ENCODE measurements at regions not wholly inside any gene's neighbourhood (a gene's known extent, or its start where the extent isn't known, plus 50 kb on each side); places are given as distances from the start of the nearest gene placed in this dataset.
"Not testable (repeated sequence)": the region's sequence is repeated elsewhere in the genome, so short reads cannot be mapped to it uniquely, and the experiment has no call there.

DNA sequence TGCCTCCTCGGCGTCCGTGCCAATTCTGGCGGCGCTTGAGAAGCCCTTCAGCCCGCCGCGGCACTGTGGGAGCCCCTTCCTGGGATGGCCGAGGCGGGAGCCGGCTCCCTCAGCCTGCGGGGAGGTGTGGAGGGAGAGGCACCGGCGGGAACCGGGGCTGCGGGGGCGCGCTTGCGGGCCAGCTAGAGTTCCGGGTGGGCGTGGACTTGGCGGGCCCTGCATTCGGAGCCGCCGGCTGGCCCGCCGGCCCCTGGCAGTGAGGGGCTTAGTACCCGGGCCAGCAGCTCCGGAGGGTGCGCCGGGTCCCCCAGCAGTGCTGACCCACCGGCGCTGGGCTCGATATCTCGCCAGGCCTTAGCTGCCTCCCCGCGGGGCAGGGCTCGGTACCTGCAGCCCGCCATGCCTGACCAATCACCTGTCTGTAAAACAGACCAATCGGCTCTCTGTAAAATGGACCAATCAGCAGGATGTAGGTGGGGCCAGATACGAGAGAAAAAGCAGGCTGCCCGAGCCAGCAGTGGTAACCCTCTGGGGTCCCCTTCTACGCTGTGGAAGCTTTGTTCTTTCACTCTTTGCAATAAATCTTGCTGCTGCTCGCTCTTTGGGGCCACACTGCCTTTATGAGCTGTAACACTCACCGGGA, 76.9 kb upstream of the TCF4 start:
- H3K9ac ChIP-seq (ENCODE audit: low read depth, low read length); H3K9me3 ChIP-seq (ENCODE audit: control insufficient read depth, insufficient read depth, low read length); H3K4me1 ChIP-seq (ENCODE audit: insufficient read depth, low read length); H3K36me3 ChIP-seq (ENCODE audit: insufficient read depth, low read length): not testable (repeated sequence)

- no peak overlapping the region for H3K9ac ChIP-seq (ENCODE audit: low read depth, low read length)
- H3K36me3 ChIP-seq (ENCODE audit: insufficient read depth, low read length), result no peaks in the 10 kb centered on the region
- no peaks in the 10 kb centered on the region for H3K4me1 ChIP-seq (ENCODE audit: insufficient read depth, low read length)
- no peaks in the 10 kb centered on the region for H3K9me3 ChIP-seq (ENCODE audit: control insufficient read depth, insufficient read depth, low read length)
These were observed 75.9 kb upstream of the TCF4 start for GRCh38 chr18:55663891-55664290.

DNA sequence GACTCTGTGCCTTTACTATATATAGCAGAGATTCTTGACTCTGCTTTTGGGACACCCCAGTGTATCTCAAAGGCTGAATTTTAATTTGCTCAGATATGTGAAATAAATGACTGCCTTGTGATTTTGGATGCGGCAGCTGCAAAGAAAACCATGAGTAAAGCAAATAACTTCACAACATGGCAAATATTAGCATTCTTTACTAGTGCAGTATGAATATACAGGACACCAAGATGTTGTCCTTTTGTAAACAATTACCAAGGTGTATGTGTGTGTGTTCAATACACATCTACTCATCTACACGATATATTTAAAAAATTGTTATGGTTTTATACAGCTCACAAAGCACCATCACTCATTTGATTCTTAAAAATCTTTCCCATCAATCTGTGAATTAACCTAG, 70.6 kb upstream of the TCF4 start:
- Histone ChIP-seq H3K4me1 (ENCODE audit: insufficient read depth, low read length) (no peaks in the 10 kb centered on the region), H3K9ac (ENCODE audit: low read depth, low read length) (no peak overlapping the region), H3K9me3 (ENCODE audit: control insufficient read depth, insufficient read depth, low read length) (no peaks in the 10 kb centered on the region), H3K36me3 (ENCODE audit: insufficient read depth, low read length) (no peaks in the 10 kb centered on the region)

GRCh38 chr18:55657572-55658331, 69.8 kb upstream of the TCF4 start:
- no peaks in the 10 kb centered on the region for H3K4me1 ChIP-seq (ENCODE audit: insufficient read depth, low read length)
- H3K9me3 ChIP-seq (ENCODE audit: control insufficient read depth, insufficient read depth, low read length), result no peaks in the 10 kb centered on the region
- H3K9ac ChIP-seq (ENCODE audit: low read depth, low read length), result no peak overlapping the region
- H3K36me3 ChIP-seq (ENCODE audit: insufficient read depth, low read length), result no peaks in the 10 kb centered on the region

- no peaks in the 10 kb centered on the region for H3K9me3 ChIP-seq (ENCODE audit: control insufficient read depth, insufficient read depth, low read length)
- H3K36me3 ChIP-seq (ENCODE audit: insufficient read depth, low read length), result no peaks in the 10 kb centered on the region
- no peak overlapping the region for H3K9ac ChIP-seq (ENCODE audit: low read depth, low read length)
- no peaks in the 10 kb centered on the region for H3K4me1 ChIP-seq (ENCODE audit: insufficient read depth, low read length)
These were observed 67.0 kb upstream of the TCF4 start for GRCh38 chr18:55654986-55655385.

GRCh38 chr18:55651236-55651635, 63.2 kb upstream of the TCF4 start:
- H3K9ac ChIP-seq (ENCODE audit: low read depth, low read length), result no peak overlapping the region
- no peaks in the 10 kb centered on the region for H3K4me1 ChIP-seq (ENCODE audit: insufficient read depth, low read length)

GRCh38 chr18:55650363-55650870, 62.4 kb upstream of the TCF4 start:
- Histone ChIP-seq H3K9me3 (ENCODE audit: control insufficient read depth, insufficient read depth, low read length) (no peaks in the 10 kb centered on the region), H3K4me1 (ENCODE audit: insufficient read depth, low read length) (no peaks in the 10 kb centered on the region), H3K36me3 (ENCODE audit: insufficient read depth, low read length) (no peaks in the 10 kb centered on the region), H3K9ac (ENCODE audit: low read depth, low read length) (no peak overlapping the region)

More at GRCh38 chr18:55651236-55651635, 63.2 kb upstream of the TCF4 start:
- Histone ChIP-seq H3K9me3 (ENCODE audit: control insufficient read depth, insufficient read depth, low read length) (no peaks in the 10 kb centered on the region), H3K36me3 (ENCODE audit: insufficient read depth, low read length) (no peaks in the 10 kb centered on the region)

GRCh38 chr18:55647331-55647730, 59.3 kb upstream of the TCF4 start:
- H3K4me1 ChIP-seq (ENCODE audit: insufficient read depth, low read length), result no peaks in the 10 kb centered on the region
- no peaks in the 10 kb centered on the region for H3K9me3 ChIP-seq (ENCODE audit: control insufficient read depth, insufficient read depth, low read length)
- no peaks in the 10 kb centered on the region for H3K36me3 ChIP-seq (ENCODE audit: insufficient read depth, low read length)
- no peak overlapping the region for H3K9ac ChIP-seq (ENCODE audit: low read depth, low read length)

DNA sequence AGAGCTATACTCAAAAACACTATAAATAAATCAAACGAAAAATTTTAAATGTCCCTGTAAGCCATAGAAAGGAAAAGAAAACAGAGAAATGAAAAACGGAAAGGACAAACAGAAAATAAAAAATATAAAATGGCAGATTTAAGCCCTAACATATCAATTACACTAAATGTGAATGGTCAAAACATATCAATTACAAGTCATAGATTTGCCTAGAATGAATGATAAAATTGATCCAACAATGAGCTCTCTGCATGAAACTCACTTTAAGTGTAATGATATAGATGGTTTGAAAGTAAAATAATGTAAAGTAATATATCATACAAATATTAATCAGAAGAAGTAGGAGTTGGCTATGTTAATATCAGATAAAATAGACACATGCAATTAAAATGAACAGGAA, 54.2 kb upstream of the TCF4 start:
- Histone ChIP-seq H3K36me3 (ENCODE audit: insufficient read depth, low read length) (no peaks in the 10 kb centered on the region), H3K9ac (ENCODE audit: low read depth, low read length) (no peak overlapping the region), H3K9me3 (ENCODE audit: control insufficient read depth, insufficient read depth, low read length) (no peaks in the 10 kb centered on the region), H3K4me1 (ENCODE audit: insufficient read depth, low read length) (no peaks in the 10 kb centered on the region)

- H3K9me3 ChIP-seq (ENCODE audit: control insufficient read depth, insufficient read depth, low read length), result no peaks in the 10 kb centered on the region
- H3K36me3 ChIP-seq (ENCODE audit: insufficient read depth, low read length), result no peaks in the 10 kb centered on the region
- H3K9ac ChIP-seq (ENCODE audit: low read depth, low read length), result no peak overlapping the region
- no peaks in the 10 kb centered on the region for H3K4me1 ChIP-seq (ENCODE audit: insufficient read depth, low read length)
These were observed 53.5 kb upstream of the TCF4 start for GRCh38 chr18:55641486-55641885.

Data from ES-I3 (cell line).